Panc1 (cell line): ENCODE measurements at regions not wholly inside any gene's neighbourhood (a gene's known extent, or its start where the extent isn't known, plus 50 kb on each side); places are given as distances from the start of the nearest gene placed in this dataset.

Experiments
- ATAC-seq: fragments of 200-7000 bp; cut with Tn5 transposase; 2 replicates; pipeline ENCODE4 v1.9.1; 2020; ENCODE audit warnings: mild to moderate bottlenecking, moderate library complexity
- BruUV-seq: library from RNA; stranded (reverse); fragments of 400-500 nt; replicated peaks from 2 replicates; lab custom pipeline; 2021; lab: Mats Ljungman, UMichigan
- CTCF ChIA-PET: fragments of 300-600 bp; sonication (Branson Sonifier 250); formaldehyde crosslinking; loops from one replicate; lab custom pipeline; 2022; ENCODE audit warnings: antibody characterized with exemption; lab: Charles Lee
- POLR2A ChIA-PET: fragments of 300-600 bp; sonication (Branson Sonifier 250); formaldehyde crosslinking; loops from one replicate; lab custom pipeline; 2022; ENCODE audit warnings: antibody characterized with exemption; lab: Charles Lee
- DNase-seq: peaks from one replicate; pipeline ENCODE4 v3.0.0-alpha.2; 2010; ENCODE audit warnings: low read depth, low spot score
- H3K27ac ChIP-seq: 2 replicates; pipeline ENCODE4 v1.5.1; 2011; ENCODE audit warnings: mild to moderate bottlenecking, low read length, inconsistent platforms
- H3K27me3 ChIP-seq: fragments of 200-500 bp; sonication (Bioruptor generic); 2 replicates; pipeline ENCODE4 v1.6.0; 2014; ENCODE audit warnings: low read length, inconsistent platforms; ENCODE audit not compliant: control insufficient read depth, insufficient read depth
- H3K36me3 ChIP-seq: fragments of 200-500 bp; sonication (Bioruptor generic); 2 replicates; pipeline ENCODE4 v1.5.1; 2014; ENCODE audit warnings: inconsistent platforms, mild to moderate bottlenecking, low read length, moderate library complexity; ENCODE audit not compliant: control insufficient read depth, insufficient read depth
- H3K4me1 ChIP-seq: 2 replicates; pipeline ENCODE4 v1.5.1; 2011; ENCODE audit warnings: inconsistent platforms, mild to moderate bottlenecking, low read length, moderate library complexity; ENCODE audit not compliant: control insufficient read depth, insufficient read depth
- H3K4me3 ChIP-seq, 2 experiments: 2 replicates each; pipeline ENCODE4 v1.5.1; 2011 to 2012; ENCODE audit warnings: low read depth in 2 of 2, low read length in 2 of 2, mild to moderate bottlenecking in 2 of 2, inconsistent platforms in 1 of 2, moderate library complexity in 1 of 2
- H3K9me3 ChIP-seq: fragments of 200-500 bp; sonication (Bioruptor generic); 2 replicates; pipeline ENCODE4 v1.5.1; 2014; ENCODE audit warnings: low read depth, mild to moderate bottlenecking, inconsistent platforms, low read length, moderate library complexity; ENCODE audit not compliant: control insufficient read depth, insufficient read depth
- POLR2AphosphoS5 ChIP-seq: IDR thresholded peaks from 2 replicates; pipeline ENCODE4 v1.6.1; 2012; ENCODE audit warnings: mild to moderate bottlenecking, low read depth, low read length, moderate library complexity
- SIN3A ChIP-seq: IDR thresholded peaks from 2 replicates; pipeline ENCODE4 v1.6.1; 2012; ENCODE audit warnings: low read depth, mild to moderate bottlenecking, low read length, moderate library complexity, borderline replicate concordance; ENCODE audit not compliant: insufficient read depth
- TCF7L2 ChIP-seq: IDR thresholded peaks from 2 replicates; pipeline ENCODE4 v1.6.1; 2011; ENCODE audit warnings: mild to moderate bottlenecking, low read depth, low read length, inconsistent platforms
- in situ Hi-C: cut with HindIII; loops from 2 replicates; pipeline ENCODE4 v1.10.0; 2016; ENCODE audit warnings: low sequenced_read_pairs, low pct_unique_long_range_greater_than_20kb
- intact Hi-C: fragments of 100-400 bp; cut with micrococcal nuclease; formaldehyde crosslinking; loops from one replicate; pipeline ENCODE4 v1.10.0; 2022; ENCODE audit not compliant: unreplicated experiment
- TF ChIP-seq, protein P1 (sequence below), 2 experiments: IDR thresholded peaks; 2 replicates each; pipeline ENCODE4 v1.6.1; 2011 to 2012; ENCODE audit warnings: low read depth in 2 of 2, control low read depth in 1 of 2, low read length in 1 of 2, mild to moderate bottlenecking in 1 of 2, moderate library complexity in 1 of 2; ENCODE audit not compliant: insufficient read depth in 1 of 2
- TF ChIP-seq, protein P2 (sequence below): fragments of 450-650 bp; IDR thresholded peaks from 2 replicates; pipeline ENCODE4 v1.5.1; 2017; ENCODE audit warnings: mild to moderate bottlenecking

- TF ChIP-seq SIN3A (no peak), TCF7L2 (no peak), POLR2AphosphoS5 (no peak)
- TF ChIP-seq, protein P1, sequence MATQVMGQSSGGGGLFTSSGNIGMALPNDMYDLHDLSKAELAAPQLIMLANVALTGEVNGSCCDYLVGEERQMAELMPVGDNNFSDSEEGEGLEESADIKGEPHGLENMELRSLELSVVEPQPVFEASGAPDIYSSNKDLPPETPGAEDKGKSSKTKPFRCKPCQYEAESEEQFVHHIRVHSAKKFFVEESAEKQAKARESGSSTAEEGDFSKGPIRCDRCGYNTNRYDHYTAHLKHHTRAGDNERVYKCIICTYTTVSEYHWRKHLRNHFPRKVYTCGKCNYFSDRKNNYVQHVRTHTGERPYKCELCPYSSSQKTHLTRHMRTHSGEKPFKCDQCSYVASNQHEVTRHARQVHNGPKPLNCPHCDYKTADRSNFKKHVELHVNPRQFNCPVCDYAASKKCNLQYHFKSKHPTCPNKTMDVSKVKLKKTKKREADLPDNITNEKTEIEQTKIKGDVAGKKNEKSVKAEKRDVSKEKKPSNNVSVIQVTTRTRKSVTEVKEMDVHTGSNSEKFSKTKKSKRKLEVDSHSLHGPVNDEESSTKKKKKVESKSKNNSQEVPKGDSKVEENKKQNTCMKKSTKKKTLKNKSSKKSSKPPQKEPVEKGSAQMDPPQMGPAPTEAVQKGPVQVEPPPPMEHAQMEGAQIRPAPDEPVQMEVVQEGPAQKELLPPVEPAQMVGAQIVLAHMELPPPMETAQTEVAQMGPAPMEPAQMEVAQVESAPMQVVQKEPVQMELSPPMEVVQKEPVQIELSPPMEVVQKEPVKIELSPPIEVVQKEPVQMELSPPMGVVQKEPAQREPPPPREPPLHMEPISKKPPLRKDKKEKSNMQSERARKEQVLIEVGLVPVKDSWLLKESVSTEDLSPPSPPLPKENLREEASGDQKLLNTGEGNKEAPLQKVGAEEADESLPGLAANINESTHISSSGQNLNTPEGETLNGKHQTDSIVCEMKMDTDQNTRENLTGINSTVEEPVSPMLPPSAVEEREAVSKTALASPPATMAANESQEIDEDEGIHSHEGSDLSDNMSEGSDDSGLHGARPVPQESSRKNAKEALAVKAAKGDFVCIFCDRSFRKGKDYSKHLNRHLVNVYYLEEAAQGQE (IDR thresholded peaks at IDR 0.05; ENCODE audit: insufficient read depth in 1 of 2, low read depth in 2 of 2, low read length in 1 of 2) = no peak
- TF ChIP-seq, protein P2, sequence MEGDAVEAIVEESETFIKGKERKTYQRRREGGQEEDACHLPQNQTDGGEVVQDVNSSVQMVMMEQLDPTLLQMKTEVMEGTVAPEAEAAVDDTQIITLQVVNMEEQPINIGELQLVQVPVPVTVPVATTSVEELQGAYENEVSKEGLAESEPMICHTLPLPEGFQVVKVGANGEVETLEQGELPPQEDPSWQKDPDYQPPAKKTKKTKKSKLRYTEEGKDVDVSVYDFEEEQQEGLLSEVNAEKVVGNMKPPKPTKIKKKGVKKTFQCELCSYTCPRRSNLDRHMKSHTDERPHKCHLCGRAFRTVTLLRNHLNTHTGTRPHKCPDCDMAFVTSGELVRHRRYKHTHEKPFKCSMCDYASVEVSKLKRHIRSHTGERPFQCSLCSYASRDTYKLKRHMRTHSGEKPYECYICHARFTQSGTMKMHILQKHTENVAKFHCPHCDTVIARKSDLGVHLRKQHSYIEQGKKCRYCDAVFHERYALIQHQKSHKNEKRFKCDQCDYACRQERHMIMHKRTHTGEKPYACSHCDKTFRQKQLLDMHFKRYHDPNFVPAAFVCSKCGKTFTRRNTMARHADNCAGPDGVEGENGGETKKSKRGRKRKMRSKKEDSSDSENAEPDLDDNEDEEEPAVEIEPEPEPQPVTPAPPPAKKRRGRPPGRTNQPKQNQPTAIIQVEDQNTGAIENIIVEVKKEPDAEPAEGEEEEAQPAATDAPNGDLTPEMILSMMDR = no peak
- in situ Hi-C loops (no loop called here), intact Hi-C loops (no loop called here)
- ChIA-PET CTCF (no interaction called here), POLR2A (no interaction called here)
- no peaks in the 10 kb centered on the region for H3K4me1 ChIP-seq
- ATAC-seq = no peak
- H3K27ac ChIP-seq = no peak overlapping the region
- DNase-seq = no peak
- BruUV-seq = no TSS peak
- H3K36me3 ChIP-seq = no peaks in the 10 kb centered on the region
- H3K27me3 ChIP-seq = no peaks in the 10 kb centered on the region
- no peak overlapping the region for H3K4me3 ChIP-seq
- no peaks in the 10 kb centered on the region for H3K9me3 ChIP-seq
These were observed 1153.7 kb downstream of the SI start for GRCh38 chr3:163924600-163924999.

GRCh38 chr3:163919154-163919553, 1159.1 kb downstream of the SI start:
- no TSS peak for BruUV-seq
- in situ Hi-C loops = no loop called here
- DNase-seq = no peak
- Histone ChIP-seq H3K36me3 (no peaks in the 10 kb centered on the region), H3K27ac (no peak overlapping the region), H3K4me1 (no peaks in the 10 kb centered on the region), H3K27me3 (no peaks in the 10 kb centered on the region), H3K9me3 (no peaks in the 10 kb centered on the region), H3K4me3 (no peak overlapping the region)
- ChIA-PET CTCF (no interaction called here), POLR2A (no interaction called here)
- intact Hi-C loops = no loop called here
- ATAC-seq = no peak
- TF ChIP-seq POLR2AphosphoS5 (no peak), SIN3A (no peak)

DNA sequence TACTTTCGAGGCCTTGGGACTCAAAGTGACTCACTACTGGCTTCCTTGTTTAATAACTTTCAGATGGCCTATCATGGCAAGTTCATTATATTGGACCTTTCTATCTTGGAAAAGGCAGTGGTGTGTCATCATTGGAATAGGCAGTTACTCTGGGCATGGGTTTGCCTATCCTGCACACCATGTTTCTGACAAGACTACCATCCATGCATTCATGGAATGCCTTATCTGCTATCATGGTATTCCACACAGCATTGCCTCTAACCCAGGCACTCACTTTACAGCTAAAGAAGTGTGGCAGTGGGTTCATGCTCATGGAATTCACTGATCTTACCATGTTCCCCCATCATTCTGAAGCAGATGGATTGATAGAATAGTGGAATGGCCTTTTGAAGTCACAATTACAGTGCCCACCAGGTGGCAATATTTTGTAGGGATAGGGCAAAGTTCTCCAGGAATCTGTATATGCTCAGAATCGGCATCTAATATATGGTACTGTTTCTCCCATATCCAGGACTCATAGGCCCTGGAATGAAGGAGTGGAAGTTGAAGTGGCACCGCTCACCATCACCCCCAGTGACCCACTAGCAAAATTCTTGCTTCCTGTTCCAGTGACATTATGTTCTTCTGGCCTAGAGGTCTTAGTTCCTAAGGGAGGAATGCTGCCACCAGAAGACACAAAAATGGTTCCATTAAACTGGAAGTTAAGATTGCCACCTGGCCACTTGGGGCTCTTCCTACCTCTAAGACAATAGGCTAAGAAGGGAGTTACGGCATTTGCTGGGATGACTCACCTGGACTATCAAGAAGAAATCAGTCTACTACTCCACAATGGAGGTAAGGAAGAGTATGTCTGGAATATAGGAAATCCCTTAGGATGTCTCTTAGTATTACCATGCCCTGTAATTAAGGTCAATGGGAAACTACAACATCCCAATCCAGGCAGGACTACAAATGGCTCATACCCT, 1161.4 kb downstream of the SI start:
- in situ Hi-C loops (no loop called here), intact Hi-C loops (no loop called here)
- no peak overlapping the region for H3K27ac ChIP-seq
- no peak for TF ChIP-seq TCF7L2
- TF ChIP-seq, protein P2 = peak; percentile 43
- no peaks in the 10 kb centered on the region for H3K9me3 ChIP-seq
- POLR2A ChIA-PET = no interaction called here
- BruUV-seq = no TSS peak
- no peak overlapping the region for H3K4me3 ChIP-seq
- H3K27me3 ChIP-seq = no peaks in the 10 kb centered on the region
- DNase-seq (no peak), ATAC-seq (no peak)
- H3K4me1 ChIP-seq = no peaks in the 10 kb centered on the region
- CTCF ChIA-PET = no interaction called here
- no peaks in the 10 kb centered on the region for H3K36me3 ChIP-seq
